ENCODE measurements at regions not wholly inside any gene's neighbourhood (a gene's known extent, or its start where the extent isn't known, plus 50 kb on each side); places are given as distances from the start of the nearest gene placed in this dataset.

GRCh38 chr2:65786007-65786717 is 353.8 kb upstream of the SPRED2 start:
- Histone ChIP-seq H3K4me1 (no peaks in the 10 kb centered on the region), H3K27ac (no peak overlapping the region), H3K9me3 (no peaks in the 10 kb centered on the region), H3K27me3 (no peaks in the 10 kb centered on the region), H3K4me3 (no peak overlapping the region), H3K36me3 (no peaks in the 10 kb centered on the region)
- TF ChIP-seq POLR2A (IDR thresholded peaks at IDR 0.05) (no peak), CTCF (IDR thresholded peaks at IDR 0.05) (no peak)
- intact Hi-C loops (cut with DNase I; ENCODE audit: low total_unique reads): no loop called here
- DNase-seq: no peak

GRCh38 chr2:65782996-65783650 is 350.7 kb upstream of the SPRED2 start:
- Histone ChIP-seq H3K4me3 (no peak overlapping the region), H3K27me3 (no peaks in the 10 kb centered on the region), H3K9me3 (no peaks in the 10 kb centered on the region), H3K27ac (no peak overlapping the region), H3K36me3 (no peaks in the 10 kb centered on the region), H3K4me1 (no peaks in the 10 kb centered on the region)
- no peak for DNase-seq
- TF ChIP-seq POLR2A (IDR thresholded peaks at IDR 0.05): no peak
- no peak for TF ChIP-seq CTCF (IDR thresholded peaks at IDR 0.05)
- intact Hi-C loops (cut with DNase I; ENCODE audit: low total_unique reads): no loop called here

GRCh38 chr2:65782186-65782585 is 349.8 kb upstream of the SPRED2 start:
- intact Hi-C loops (cut with DNase I; ENCODE audit: low total_unique reads): no loop called here
- no peaks in the 10 kb centered on the region for H3K4me1 ChIP-seq
- H3K27me3 ChIP-seq: no peaks in the 10 kb centered on the region
- no peaks in the 10 kb centered on the region for H3K36me3 ChIP-seq
- no peak for DNase-seq
- no peak overlapping the region for H3K4me3 ChIP-seq
- H3K9me3 ChIP-seq: no peaks in the 10 kb centered on the region
- no peak overlapping the region for H3K27ac ChIP-seq
- TF ChIP-seq POLR2A (IDR thresholded peaks at IDR 0.05) (no peak), CTCF (IDR thresholded peaks at IDR 0.05) (no peak)

GRCh38 chr2:65781756-65782155 is 349.4 kb upstream of the SPRED2 start:
- Histone ChIP-seq H3K36me3 (no peaks in the 10 kb centered on the region), H3K9me3 (no peaks in the 10 kb centered on the region), H3K4me3 (no peak overlapping the region), H3K4me1 (no peaks in the 10 kb centered on the region), H3K27ac (no peak overlapping the region), H3K27me3 (no peaks in the 10 kb centered on the region)
- no peak for TF ChIP-seq POLR2A (IDR thresholded peaks at IDR 0.05)
- intact Hi-C loops (cut with DNase I; ENCODE audit: low total_unique reads): no loop called here
- no peak for DNase-seq

GRCh38 chr2:65779021-65779420 is 346.6 kb upstream of the SPRED2 start:
- intact Hi-C loops (cut with DNase I; ENCODE audit: low total_unique reads): no loop called here
- no peak overlapping the region for H3K4me3 ChIP-seq
- no peak for DNase-seq

More at GRCh38 chr2:65779021-65779420, 346.6 kb upstream of the SPRED2 start:
- Histone ChIP-seq H3K36me3 (no peaks in the 10 kb centered on the region), H3K27ac (no peak overlapping the region), H3K4me1 (no peaks in the 10 kb centered on the region), H3K27me3 (no peaks in the 10 kb centered on the region), H3K9me3 (no peaks in the 10 kb centered on the region)
- TF ChIP-seq POLR2A (IDR thresholded peaks at IDR 0.05) (no peak), CTCF (IDR thresholded peaks at IDR 0.05) (no peak)
